Urinary bladder (tissue), 3 donors: ENCODE measurements at regions not wholly inside any gene's neighbourhood (a gene's known extent, or its start where the extent isn't known, plus 50 kb on each side); places are given as distances from the start of the nearest gene placed in this dataset.
A peak's percentile ranks its signal among the peaks of the same experiment; 100 is the strongest.

Source experiments
- DNase-seq: peaks from one replicate; pipeline ENCODE4 v3.0.0-alpha.2; 2015; ENCODE audit errors: extremely low spot score
- H3K27ac ChIP-seq: one replicate; pipeline ENCODE4 v1.5.1; 2013; ENCODE audit warnings: low read depth, mild to moderate bottlenecking, moderate library complexity
- H3K36me3 ChIP-seq: one replicate; pipeline ENCODE4 v1.6.1; 2013; ENCODE audit warnings: mild to moderate bottlenecking, moderate library complexity; ENCODE audit not compliant: insufficient read depth
- H3K4me1 ChIP-seq: one replicate; pipeline ENCODE4 v1.6.1; 2013; ENCODE audit warnings: mild to moderate bottlenecking, moderate library complexity; ENCODE audit not compliant: insufficient read depth
- H3K4me3 ChIP-seq: one replicate; pipeline ENCODE4 v1.5.1; 2013; ENCODE audit warnings: low read depth, low read length
- WGBS: extraction: QIAGEN DNeasy Blood & Tissue Kit; methylation state at CpG from one replicate; pipeline ENCODE4 v1.1.7; 2013; 5-methylcytosine and 5-hydroxymethylcytosine counted together
- donor health status: healthy with polysubstance abuse.
- donor health status: healthy.

DNA sequence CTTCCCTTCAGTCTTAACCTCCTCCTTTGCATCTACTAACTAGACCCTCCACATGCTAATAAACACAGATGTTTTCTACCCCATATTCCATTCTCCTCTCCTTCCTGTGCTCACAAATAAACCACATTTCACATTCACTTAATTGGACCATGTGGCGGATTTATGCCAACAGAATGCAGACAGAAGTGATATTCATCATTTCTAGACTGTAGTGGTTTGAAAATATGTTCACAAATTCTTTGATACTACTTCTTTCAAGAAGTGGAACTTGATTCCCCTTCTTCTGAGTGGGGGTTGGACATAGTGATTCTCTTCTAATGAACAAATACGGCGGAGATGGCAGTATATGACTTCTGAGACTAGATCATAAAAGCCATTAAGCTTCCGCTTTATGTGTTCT is 73.5 kb upstream of the SPTBN1 start:
- Histone ChIP-seq H3K36me3 (no peaks in the 10 kb centered on the region), H3K4me3 (no peak overlapping the region), H3K27ac (no peak overlapping the region), H3K4me1 (no peaks in the 10 kb centered on the region)
- WGBS = 96% methylated on average over 4 of the region's 4 CpGs
- DNase-seq = no peak

DNA sequence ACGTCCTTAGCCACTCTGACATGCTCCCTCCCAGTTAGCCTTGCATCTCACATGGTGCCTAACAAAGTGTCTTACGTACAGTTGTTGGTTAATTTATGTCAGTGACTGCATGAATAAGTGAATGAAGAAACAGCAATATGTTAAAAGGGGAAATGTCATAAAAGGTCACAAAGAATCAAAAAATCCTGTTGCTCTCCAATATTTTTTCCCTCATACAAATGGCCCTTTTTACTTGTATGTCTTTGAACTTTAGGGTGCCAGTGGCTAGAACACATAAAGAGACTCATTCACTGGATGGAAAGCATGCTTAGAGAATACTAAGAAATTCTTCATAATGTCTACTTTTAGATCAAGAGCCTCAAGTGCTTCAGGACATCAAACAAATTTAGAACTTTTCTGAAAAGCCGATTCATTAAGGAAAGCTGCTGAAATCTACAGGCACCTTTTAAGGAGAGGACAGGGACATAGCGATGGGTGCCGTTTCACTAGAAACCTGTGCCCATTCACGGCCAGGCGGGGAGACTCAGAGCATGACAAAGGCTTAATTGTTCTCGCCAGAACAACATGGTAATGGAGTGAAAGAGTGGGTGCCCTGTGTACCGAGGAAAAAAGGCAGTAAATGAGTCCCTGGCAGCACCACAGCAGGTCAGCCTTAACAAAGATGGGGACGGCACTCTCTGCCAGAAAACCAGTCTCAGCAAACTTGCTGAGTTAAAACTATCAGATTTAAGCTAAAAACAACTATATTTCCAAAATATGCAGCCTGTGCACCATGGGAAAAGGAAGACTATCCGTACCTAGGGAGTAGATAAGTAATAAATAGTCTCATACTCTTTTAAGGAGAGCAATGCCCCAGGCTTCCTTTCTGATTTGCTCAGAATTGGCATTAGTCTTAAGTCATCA is 71.6 kb upstream of the SPTBN1 start:
- DNase-seq = no peak
- WGBS = 85% methylated on average over 11 of the region's 11 CpGs
- Histone ChIP-seq H3K4me1 (no peaks in the 10 kb centered on the region), H3K36me3 (no peaks in the 10 kb centered on the region), H3K27ac (no peak overlapping the region), H3K4me3 (no peak overlapping the region)

GRCh38 chr2:54385271-54385670 is 70.9 kb upstream of the SPTBN1 start:
- Histone ChIP-seq H3K27ac (no peak overlapping the region), H3K4me1 (no peaks in the 10 kb centered on the region)

DNA sequence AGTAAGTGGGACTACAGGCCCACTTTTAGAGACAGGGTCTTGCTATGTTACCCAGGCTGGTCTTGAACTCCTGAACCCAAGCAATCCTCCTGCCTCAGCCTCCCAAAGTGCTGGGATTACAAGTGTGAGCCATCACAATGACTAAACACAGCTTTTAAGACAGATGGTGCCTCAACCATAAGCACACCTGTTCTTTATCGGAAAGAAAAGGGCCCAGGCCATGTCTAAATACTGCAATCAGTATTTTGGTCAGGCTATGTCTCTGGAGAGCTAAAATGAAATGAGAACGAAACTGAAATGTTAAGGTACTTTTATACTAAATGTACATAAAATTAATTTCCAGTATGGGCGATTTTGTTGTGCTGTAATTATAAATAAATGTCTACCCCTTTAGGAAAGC is 69.5 kb upstream of the SPTBN1 start:
- Histone ChIP-seq H3K4me3 (no peak overlapping the region), H3K27ac (no peak overlapping the region), H3K36me3 (no peaks in the 10 kb centered on the region), H3K4me1 (no peaks in the 10 kb centered on the region)
- WGBS = 70% methylated on average over 3 of the region's 3 CpGs
- no peak for DNase-seq

More at GRCh38 chr2:54385271-54385670, 70.9 kb upstream of the SPTBN1 start:
- 96% methylated on average over 1 of the region's 1 CpG for WGBS
- H3K4me3 ChIP-seq = no peak overlapping the region
- no peaks in the 10 kb centered on the region for H3K36me3 ChIP-seq
- no peak for DNase-seq

DNA sequence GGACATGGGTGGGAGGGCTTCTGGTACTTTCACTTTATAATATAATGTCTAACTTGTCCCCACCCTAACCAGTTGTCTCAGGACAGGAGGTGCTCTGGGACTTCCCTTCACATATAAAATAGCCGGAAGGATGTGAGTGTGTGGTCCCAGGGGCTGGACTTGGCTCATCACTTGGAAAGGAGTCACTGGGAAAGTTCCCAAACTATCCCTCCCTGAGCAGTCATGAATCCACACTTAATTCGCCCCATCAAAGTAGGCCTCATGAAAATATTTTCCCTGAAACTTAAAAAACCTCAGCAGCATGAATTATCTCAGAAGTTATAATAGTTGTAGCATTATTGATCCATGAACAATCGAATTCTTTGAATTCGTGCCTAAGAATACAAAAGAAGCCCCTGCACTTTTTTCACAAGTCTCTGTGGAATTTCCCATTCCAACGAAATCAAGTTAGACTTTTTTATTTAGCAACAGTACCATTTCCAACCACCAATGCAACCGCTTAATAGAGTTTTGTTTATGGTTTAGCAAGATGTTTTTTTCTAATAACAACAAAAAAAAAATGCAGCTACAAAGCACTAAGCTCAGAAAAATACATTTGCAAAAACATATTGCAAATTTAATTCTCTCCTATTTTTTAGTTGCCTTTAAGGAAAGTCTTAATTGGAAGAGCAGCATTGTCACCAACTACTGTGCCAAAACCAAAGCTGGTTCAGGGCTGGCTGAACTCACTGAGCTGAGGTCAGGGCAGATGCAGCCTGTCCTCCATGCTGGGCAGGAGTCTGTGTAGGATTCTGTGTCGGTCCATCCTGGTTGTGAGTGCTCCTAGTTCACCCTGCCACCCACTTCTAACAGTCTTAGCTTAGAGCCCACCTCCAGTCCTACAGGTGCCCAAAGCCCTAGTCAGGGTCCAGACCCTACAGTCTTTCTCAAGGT is 68.8 kb upstream of the SPTBN1 start:
- WGBS = 36% methylated on average over 7 of the region's 7 CpGs
- DNase-seq = peak; percentile 39
- H3K27ac ChIP-seq = no peak overlapping the region
- H3K36me3 ChIP-seq = no peaks in the 10 kb centered on the region
- no peaks in the 10 kb centered on the region for H3K4me1 ChIP-seq
- H3K4me3 ChIP-seq = no peak overlapping the region

DNA sequence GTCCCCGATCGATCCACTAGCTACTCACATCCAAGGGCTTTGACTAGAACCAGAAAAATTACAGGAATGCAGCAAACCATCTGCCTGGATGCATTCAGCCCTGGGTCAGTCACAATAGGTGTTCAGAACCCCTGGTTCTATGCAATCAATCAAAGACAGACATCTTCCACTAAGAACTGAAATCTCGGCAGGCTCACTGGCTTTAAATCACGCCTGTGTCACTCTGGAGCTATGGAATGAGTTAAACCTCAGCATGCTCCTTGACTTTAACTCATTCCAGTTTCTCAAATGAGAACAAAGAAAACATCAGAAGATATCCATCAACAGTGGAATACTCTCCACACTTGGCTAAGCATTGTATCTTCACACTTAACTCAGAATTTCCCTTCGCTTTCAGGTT is 68.1 kb upstream of the SPTBN1 start:
- DNase-seq = no peak
- 84% methylated on average over 5 of the region's 5 CpGs for WGBS
- H3K4me3 ChIP-seq = no peak overlapping the region
- no peaks in the 10 kb centered on the region for H3K4me1 ChIP-seq
- no peak overlapping the region for H3K27ac ChIP-seq
- H3K36me3 ChIP-seq = no peaks in the 10 kb centered on the region

- Histone ChIP-seq H3K36me3 (no peaks in the 10 kb centered on the region), H3K4me3 (no peak overlapping the region), H3K27ac (no peak overlapping the region), H3K4me1 (no peaks in the 10 kb centered on the region)
- DNase-seq = no peak
- 99% methylated on average over 2 of the region's 2 CpGs for WGBS
Observed at GRCh38 chr2:54392555-54393324, 63.4 kb upstream of the SPTBN1 start.

- 51% methylated on average over 5 of the region's 5 CpGs for WGBS
- H3K27ac ChIP-seq = no peak overlapping the region
- no peaks in the 10 kb centered on the region for H3K36me3 ChIP-seq
- DNase-seq = no peak
- H3K4me1 ChIP-seq = no peaks in the 10 kb centered on the region
- H3K4me3 ChIP-seq = no peak overlapping the region
Observed at GRCh38 chr2:54394392-54394791, 61.7 kb upstream of the SPTBN1 start.

DNA sequence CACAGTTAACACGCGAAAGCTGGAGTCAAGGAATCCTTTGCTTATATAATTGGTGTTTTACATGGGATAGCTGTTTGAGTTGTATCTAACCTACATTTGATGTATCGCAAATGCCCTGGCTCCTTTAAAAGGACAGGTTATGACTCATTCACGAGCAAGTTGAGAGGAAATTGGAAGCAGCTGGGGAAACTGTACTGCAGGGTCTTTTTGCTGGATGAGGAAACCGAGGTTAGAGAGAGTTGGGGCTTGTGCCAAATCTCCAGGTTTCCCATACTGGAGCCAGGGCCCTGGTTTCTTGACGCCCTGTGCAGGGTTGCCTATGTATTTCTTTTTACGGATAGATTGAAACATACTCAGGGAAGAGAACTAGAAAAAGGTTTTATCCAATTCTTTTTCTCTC is 60.0 kb upstream of the SPTBN1 start:
- Histone ChIP-seq H3K4me1 (no peaks in the 10 kb centered on the region), H3K4me3 (no peak overlapping the region), H3K36me3 (no peaks in the 10 kb centered on the region), H3K27ac (no peak overlapping the region)
- WGBS = 73% methylated on average over 7 of the region's 7 CpGs
- DNase-seq = no peak

GRCh38 chr2:54396798-54397197 is 59.3 kb upstream of the SPTBN1 start:
- no peak overlapping the region for H3K4me3 ChIP-seq
- no peak overlapping the region for H3K27ac ChIP-seq
- no peaks in the 10 kb centered on the region for H3K36me3 ChIP-seq
- 97% methylated on average over 6 of the region's 6 CpGs for WGBS
- no peaks in the 10 kb centered on the region for H3K4me1 ChIP-seq
- DNase-seq = no peak

DNA sequence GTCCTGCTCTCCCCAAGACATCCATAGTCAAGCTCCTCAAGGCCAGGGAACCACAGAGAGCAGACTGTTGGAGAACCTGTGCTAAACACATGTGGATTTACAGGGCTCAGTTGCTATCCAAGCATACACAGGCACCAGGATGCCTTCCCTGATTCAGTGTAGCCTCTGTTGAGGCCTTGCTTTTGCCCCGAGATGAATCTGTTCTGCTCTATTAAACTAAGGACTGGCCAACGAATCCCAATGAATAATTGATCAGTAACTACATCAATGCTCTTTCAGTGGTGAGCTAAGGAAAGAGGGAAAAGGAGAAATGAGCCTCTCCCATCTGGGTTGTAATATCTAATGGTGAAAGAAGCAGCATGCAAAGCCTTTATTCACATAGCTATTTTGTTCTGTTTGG is 58.7 kb upstream of the SPTBN1 start:
- Histone ChIP-seq H3K4me1 (no peaks in the 10 kb centered on the region), H3K36me3 (no peaks in the 10 kb centered on the region), H3K27ac (no peak overlapping the region), H3K4me3 (no peak overlapping the region)
- WGBS = 45% methylated on average over 2 of the region's 2 CpGs
- DNase-seq = no peak

DNA sequence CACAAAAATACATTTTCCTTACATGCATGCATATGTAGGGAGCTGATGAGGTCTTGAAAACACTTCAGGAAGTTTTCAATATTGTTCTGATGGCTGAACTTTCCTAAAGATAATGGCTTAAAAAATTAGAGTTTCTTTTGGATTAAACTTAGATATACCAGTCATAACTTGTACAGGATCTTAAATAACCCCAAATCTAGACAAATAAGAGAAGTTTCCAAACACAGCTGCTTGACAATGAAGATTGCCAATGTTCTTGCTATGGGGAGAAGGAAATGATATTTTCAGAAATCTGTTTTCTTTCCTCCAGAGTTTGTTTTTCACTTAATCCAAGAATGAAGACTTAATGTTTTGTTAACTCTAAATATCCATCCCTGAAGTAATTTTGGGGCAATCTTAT is 54.6 kb upstream of the SPTBN1 start:
- H3K27ac ChIP-seq = peak overlapping the region; percentile 48
- no peak for DNase-seq
- H3K4me3 ChIP-seq = no peak overlapping the region
- no peaks in the 10 kb centered on the region for H3K36me3 ChIP-seq
- no peaks in the 10 kb centered on the region for H3K4me1 ChIP-seq

DNA sequence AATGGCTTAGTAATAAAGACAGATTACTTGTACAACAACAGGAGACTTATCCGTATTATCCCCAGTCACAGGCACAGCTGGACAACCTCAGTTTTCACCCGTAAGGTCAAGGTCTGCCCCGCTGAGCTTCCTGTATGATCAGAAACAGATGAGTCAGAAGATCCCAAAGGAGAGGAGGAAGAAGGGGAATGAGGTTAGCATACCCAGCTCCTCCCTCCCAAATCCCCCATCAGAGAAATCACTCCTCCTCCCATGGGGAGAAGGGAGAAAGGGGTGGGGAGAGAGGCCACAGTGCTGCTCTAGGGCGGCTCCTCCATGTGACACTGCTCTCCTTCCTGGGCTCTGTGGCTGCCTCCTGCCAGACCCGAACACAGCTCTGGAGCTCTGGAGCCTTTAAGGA is 53.8 kb upstream of the SPTBN1 start:
- WGBS = 51% methylated on average over 5 of the region's 5 CpGs
- no peaks in the 10 kb centered on the region for H3K4me1 ChIP-seq
- no peak overlapping the region for H3K4me3 ChIP-seq
- no peak for DNase-seq
- peak overlapping the region; percentile 28 for H3K27ac ChIP-seq
- no peaks in the 10 kb centered on the region for H3K36me3 ChIP-seq
